ENCODE measurements at regions not wholly inside any gene's neighbourhood (a gene's known extent, or its start where the extent isn't known, plus 50 kb on each side); places are given as distances from the start of the nearest gene placed in this dataset.

DNA sequence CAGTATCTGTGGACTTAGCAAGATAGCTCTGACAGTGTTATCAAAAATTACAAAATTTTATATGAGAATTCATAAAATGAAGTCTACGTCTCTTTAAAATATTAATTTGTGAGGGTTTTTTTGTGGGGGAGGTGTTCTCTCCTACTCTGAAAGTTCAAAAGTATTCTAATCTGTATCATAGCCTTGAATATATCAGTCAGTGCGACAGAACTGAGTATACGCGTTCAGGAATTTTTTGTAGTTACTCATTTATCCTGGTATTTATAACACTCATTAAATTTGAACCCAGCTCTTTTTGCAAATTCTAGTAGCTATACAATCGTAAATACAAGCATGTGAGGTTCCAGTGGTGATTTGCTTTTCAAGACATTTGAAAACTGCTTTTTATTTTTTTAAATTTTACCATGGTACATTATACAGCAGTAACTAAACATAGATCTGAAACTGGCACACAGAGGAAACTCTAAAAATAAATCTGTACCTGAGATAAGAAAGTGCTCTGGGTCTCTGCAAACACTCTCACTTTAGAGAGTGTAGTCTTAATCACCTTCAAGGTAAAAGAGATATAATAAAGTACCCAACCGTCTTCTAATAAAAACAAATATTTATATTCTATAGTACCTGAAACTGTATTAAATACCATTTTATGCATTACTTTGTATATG lies 178.4 kb upstream of the ADAMTS5 start:
- TF ChIP-seq CTCF (IDR thresholded peaks at IDR 0.05; ENCODE audit: insufficient read depth, low read depth, low read length) (no peak), EZH2 (IDR thresholded peaks at IDR 0.05; ENCODE audit: insufficient read depth, low read length) (no peak)
